GM23248 (cell line): ENCODE measurements at regions not wholly inside any gene's neighbourhood (a gene's known extent, or its start where the extent isn't known, plus 50 kb on each side); places are given as distances from the start of the nearest gene placed in this dataset.

Experiments
- DNase-seq: peaks from one replicate; pipeline ENCODE4 v3.0.0-alpha.2; 2015
- H2AFZ ChIP-seq: fragments of 200-600 bp; sonication (generic); 2 replicates; pipeline ENCODE4 v1.6.1; 2016; ENCODE audit warnings: antibody characterized with exemption
- H3F3A ChIP-seq: fragments of 200-600 bp; sonication (generic); 2 replicates; pipeline ENCODE4 v1.6.1; 2016; ENCODE audit warnings: mild to moderate bottlenecking, antibody characterized with exemption, mixed run types; ENCODE audit not compliant: insufficient read depth
- H3K27ac ChIP-seq: fragments of 200-600 bp; sonication (generic); 2 replicates; pipeline ENCODE4 v1.5.1; 2016; ENCODE audit warnings: mild to moderate bottlenecking
- H3K27me3 ChIP-seq: fragments of 200-600 bp; sonication (generic); replicated peaks from 2 replicates; pipeline ENCODE4 v1.6.1; 2016; ENCODE audit warnings: mild to moderate bottlenecking; ENCODE audit not compliant: insufficient read depth
- H3K36me3 ChIP-seq: fragments of 200-600 bp; sonication (generic); 2 replicates; pipeline ENCODE4 v1.6.1; 2016; ENCODE audit warnings: low read depth, mild to moderate bottlenecking
- H3K4me1 ChIP-seq: fragments of 200-600 bp; sonication (generic); 2 replicates; pipeline ENCODE4 v1.6.1; 2016; ENCODE audit warnings: mild to moderate bottlenecking; ENCODE audit not compliant: insufficient read depth
- H3K4me2 ChIP-seq: fragments of 200-600 bp; sonication (generic); one replicate; pipeline ENCODE4 v1.6.1; 2016; ENCODE audit warnings: mild to moderate bottlenecking; ENCODE audit not compliant: unreplicated experiment
- H3K4me3 ChIP-seq: fragments of 200-600 bp; sonication (generic); 2 replicates; pipeline ENCODE4 v1.5.1; 2016; ENCODE audit warnings: mild to moderate bottlenecking
- H3K79me2 ChIP-seq: fragments of 200-600 bp; sonication (generic); 2 replicates; pipeline ENCODE4 v1.6.1; 2016; ENCODE audit warnings: mild to moderate bottlenecking; ENCODE audit not compliant: insufficient read depth
- H3K9ac ChIP-seq: fragments of 200-600 bp; sonication (generic); 2 replicates; pipeline ENCODE4 v1.6.1; 2016; ENCODE audit warnings: mild to moderate bottlenecking
- H3K9me2 ChIP-seq: fragments of 200-600 bp; sonication (generic); 2 replicates; pipeline ENCODE4 v1.6.1; 2016; ENCODE audit warnings: mixed run types, mild to moderate bottlenecking, moderate library complexity; ENCODE audit not compliant: insufficient read depth
- H3K9me3 ChIP-seq: fragments of 200-600 bp; sonication (generic); one replicate; pipeline ENCODE4 v1.6.1; 2017; ENCODE audit warnings: low read depth
- H4K20me1 ChIP-seq: fragments of 200-600 bp; sonication (generic); 2 replicates; pipeline ENCODE4 v1.6.0; 2016; ENCODE audit not compliant: insufficient read depth
- EZH2 ChIP-seq: fragments of 200-600 bp; sonication (generic); IDR thresholded peaks from 2 replicates; pipeline ENCODE4 v1.6.1; 2018; ENCODE audit warnings: antibody characterized with exemption, mild to moderate bottlenecking; ENCODE audit not compliant: insufficient read depth, poor library complexity, severe bottlenecking
- EZH2phosphoT487 ChIP-seq: fragments of 200-600 bp; sonication (generic); IDR thresholded peaks from 2 replicates; pipeline ENCODE4 v1.6.1; 2018; ENCODE audit warnings: antibody characterized with exemption, moderate library complexity, mild to moderate bottlenecking, low read depth; ENCODE audit not compliant: insufficient read depth
- WGBS, 2 experiments: methylation state at CpG; one replicate each; pipeline ENCODE4 v1.1.6; 2015 to 2017; ENCODE audit warnings: low lambda C conversion rate in 2 of 2, low coverage in 1 of 2; ENCODE audit errors: missing lambda C conversion rate in 2 of 2; 5-methylcytosine and 5-hydroxymethylcytosine counted together
- in situ Hi-C: fragments of 300-500 bp; cut with MboI; formaldehyde crosslinking; loops from 2 replicates; pipeline ENCODE4 v1.15.0; 2020

- WGBS, 2 experiments = 29 to 38% methylated on average over 3 of the region's 3 CpGs
- Histone ChIP-seq H3K36me3 (no peaks in the 10 kb centered on the region), H3K4me2 (no peak overlapping the region), H3K79me2 (no peaks in the 10 kb centered on the region), H3K27ac (no peak overlapping the region), H3K9me2 (no peaks in the 10 kb centered on the region), H2AFZ (no peak overlapping the region), H3K9me3 (no peaks in the 10 kb centered on the region), H3K27me3 (no peaks in the 10 kb centered on the region), H3K4me3 (no peak overlapping the region), H4K20me1 (no peaks in the 10 kb centered on the region), H3K4me1 (no peaks in the 10 kb centered on the region), H3F3A (no peaks in the 10 kb centered on the region), H3K9ac (no peak overlapping the region)
- in situ Hi-C loops = no loop called here
- DNase-seq = no peak
- TF ChIP-seq EZH2phosphoT487 (no peak), EZH2 (no peak)
Observed at GRCh38 chr11:115075356-115075755, 397.0 kb downstream of the NXPE2 start.

- Histone ChIP-seq H3K9me3 (no peaks in the 10 kb centered on the region), H3K9me2 (no peaks in the 10 kb centered on the region), H3K4me2 (no peak overlapping the region), H3K9ac (no peak overlapping the region), H3K27me3 (no peaks in the 10 kb centered on the region), H3F3A (no peaks in the 10 kb centered on the region), H3K36me3 (no peaks in the 10 kb centered on the region), H3K4me1 (no peaks in the 10 kb centered on the region), H3K4me3 (no peak overlapping the region), H3K27ac (no peak overlapping the region), H4K20me1 (no peaks in the 10 kb centered on the region), H3K79me2 (no peaks in the 10 kb centered on the region), H2AFZ (no peak overlapping the region)
- 11 to 19% methylated on average over 2 of the region's 2 CpGs for WGBS, 2 experiments
- in situ Hi-C loops = no loop called here
- no peak for DNase-seq
- TF ChIP-seq EZH2 (no peak), EZH2phosphoT487 (no peak)
Observed at GRCh38 chr11:115077740-115078139, 399.4 kb downstream of the NXPE2 start.

GRCh38 chr11:115078461-115079438 lies 400.4 kb downstream of the NXPE2 start:
- Histone ChIP-seq H3K27me3 (no peaks in the 10 kb centered on the region), H3K9me2 (no peaks in the 10 kb centered on the region), H3K27ac (no peak overlapping the region), H3K9ac (no peak overlapping the region), H4K20me1 (no peaks in the 10 kb centered on the region), H3K79me2 (no peaks in the 10 kb centered on the region), H3K9me3 (no peaks in the 10 kb centered on the region), H3K36me3 (no peaks in the 10 kb centered on the region), H3K4me1 (no peaks in the 10 kb centered on the region), H2AFZ (no peak overlapping the region), H3K4me3 (no peak overlapping the region), H3F3A (no peaks in the 10 kb centered on the region), H3K4me2 (no peak overlapping the region)
- 34 to 40% methylated on average over 15 of the region's 15 CpGs for WGBS, 2 experiments
- in situ Hi-C loops = no loop called here
- DNase-seq = no peak
- TF ChIP-seq EZH2phosphoT487 = no peak

GRCh38 chr11:115080923-115081680 lies 402.8 kb downstream of the NXPE2 start:
- no peak overlapping the region for H2AFZ ChIP-seq
- H3K4me2 ChIP-seq = no peak overlapping the region
- H3K27ac ChIP-seq = no peak overlapping the region
- DNase-seq = no peak
- no peaks in the 10 kb centered on the region for H3K27me3 ChIP-seq
- TF ChIP-seq EZH2phosphoT487 (no peak), EZH2 (no peak)
- H4K20me1 ChIP-seq = no peaks in the 10 kb centered on the region
- no peaks in the 10 kb centered on the region for H3K9me2 ChIP-seq
- WGBS, 2 experiments = 28 to 31% methylated on average over 9 of the region's 9 CpGs
- no peak overlapping the region for H3K9ac ChIP-seq
- in situ Hi-C loops = no loop called here
- no peaks in the 10 kb centered on the region for H3K79me2 ChIP-seq
- H3K36me3 ChIP-seq = no peaks in the 10 kb centered on the region
- no peak overlapping the region for H3K4me3 ChIP-seq
- no peaks in the 10 kb centered on the region for H3F3A ChIP-seq
- H3K4me1 ChIP-seq = no peaks in the 10 kb centered on the region
- H3K9me3 ChIP-seq = no peaks in the 10 kb centered on the region
